EL (cell line): ENCODE measurements at regions not wholly inside any gene's neighbourhood (a gene's known extent, or its start where the extent isn't known, plus 50 kb on each side); places are given as distances from the start of the nearest gene placed in this dataset.

ENCODE experiments used
- DNase-seq: peaks from one replicate; pipeline ENCODE4 v3.0.0-alpha.2; 2016

- no peak for DNase-seq
Measured at GRCh38 chr2:196318517-196319377, 147.4 kb upstream of the STK17B start.

- DNase-seq = peak; percentile 71
Measured at GRCh38 chr2:196322973-196323810, 151.8 kb upstream of the STK17B start.

- DNase-seq = peak; percentile 49
Measured at GRCh38 chr2:196324211-196324610, 152.8 kb upstream of the STK17B start.

- DNase-seq = no peak
Measured at GRCh38 chr2:196328088-196328680, 156.8 kb upstream of the STK17B start.

GRCh38 chr2:196329959-196330358 is 158.6 kb upstream of the STK17B start:
- DNase-seq = no peak

- DNase-seq = no peak
Measured at GRCh38 chr2:196330645-196331044, 159.3 kb upstream of the STK17B start.

GRCh38 chr2:196331143-196331542 is 159.8 kb upstream of the STK17B start:
- peak; percentile 57 for DNase-seq

- no peak for DNase-seq
Measured at GRCh38 chr2:196331851-196332250, 160.5 kb upstream of the STK17B start.

GRCh38 chr2:196333397-196333796 is 162.0 kb upstream of the STK17B start:
- DNase-seq = no peak

GRCh38 chr2:196334710-196335109 is 163.3 kb upstream of the STK17B start:
- peak; percentile 46 for DNase-seq

GRCh38 chr2:196335221-196335634 is 163.8 kb upstream of the STK17B start:
- DNase-seq = peak; percentile 94

GRCh38 chr2:196336207-196336606 is 164.8 kb upstream of the STK17B start:
- DNase-seq = peak; percentile 16

GRCh38 chr2:196336715-196337114 is 165.3 kb upstream of the STK17B start:
- DNase-seq = no peak

- DNase-seq = peak; percentile 51
Measured at GRCh38 chr2:196337208-196337953, 166.0 kb upstream of the STK17B start.

- no peak for DNase-seq
Measured at GRCh38 chr2:196338440-196338839, 167.1 kb upstream of the STK17B start.

GRCh38 chr2:196341277-196341841 is 170.0 kb upstream of the STK17B start:
- no peak for DNase-seq

GRCh38 chr2:196344397-196344796 is 173.0 kb upstream of the STK17B start:
- DNase-seq = no peak

- DNase-seq = no peak
Measured at GRCh38 chr2:196353717-196354116, 182.3 kb upstream of the STK17B start.

- DNase-seq = no peak
Measured at GRCh38 chr2:196354186-196354585, 182.8 kb upstream of the STK17B start.

- no peak for DNase-seq
Measured at GRCh38 chr2:196356332-196356731, 185.0 kb upstream of the STK17B start.

GRCh38 chr2:196360650-196361049 is 189.3 kb upstream of the STK17B start:
- DNase-seq = no peak

- peak; percentile 24 for DNase-seq
Measured at GRCh38 chr2:196361606-196362326, 190.4 kb upstream of the STK17B start.
